PC-9 (cell line): ENCODE measurements at regions not wholly inside any gene's neighbourhood (a gene's known extent, or its start where the extent isn't known, plus 50 kb on each side); places are given as distances from the start of the nearest gene placed in this dataset.

ENCODE experiments used
- CTCF ChIP-seq: fragments of 200-600 bp; sonication (generic); conservative IDR thresholded peaks from 2 replicates; pipeline ENCODE4 v1.6.1; 2017; ENCODE audit warnings: mixed run types, antibody characterized with exemption, mild to moderate bottlenecking, moderate library complexity
- EZH2 ChIP-seq: fragments of 200-600 bp; sonication (generic); IDR thresholded peaks from 2 replicates; pipeline ENCODE4 v1.8.0; 2017; ENCODE audit warnings: antibody characterized with exemption, low read depth

GRCh38 chr3:68228856-68229255 is 574.4 kb upstream of the SUCLG2 start:
- TF ChIP-seq CTCF (no peak), EZH2 (no peak)
